ENCODE measurements at regions not wholly inside any gene's neighbourhood (a gene's known extent, or its start where the extent isn't known, plus 50 kb on each side); places are given as distances from the start of the nearest gene placed in this dataset.

GRCh38 chr7:145692237-145692950, 424.2 kb upstream of the CNTNAP2 start:
- no peak for TF ChIP-seq CTCF (IDR thresholded peaks at IDR 0.05)
- Histone ChIP-seq H3K27ac (peak overlapping the region in 3 of 10 donors; percentile 12 to 22 (median 19)), H3K9me3 (peaks cover 0 to 32% (median 0%) of the 10 kb centered on the region in 11 donors), H3K27me3 (no peaks in the 10 kb centered on the region), H3K4me3 (no peak overlapping the region), H3K36me3 (no peaks in the 10 kb centered on the region), H3K4me1 (no peaks in the 10 kb centered on the region)
- 33 to 35% methylated on average over 3 of the region's 3 CpGs for WGBS, 2 donors
- intact Hi-C loops (cut with DNase I): no loop called here
- peak in 1 of 2 donors; percentile 21 for DNase-seq
- ATAC-seq: peak in 7 of 8 donors; percentile 24 to 93 (median 51)

GRCh38 chr7:145691377-145691914, 425.2 kb upstream of the CNTNAP2 start:
- DNase-seq: no peak
- intact Hi-C loops (cut with DNase I): no loop called here
- TF ChIP-seq CTCF (IDR thresholded peaks at IDR 0.05): no peak
- Histone ChIP-seq H3K4me3 (no peak overlapping the region), H3K4me1 (no peaks in the 10 kb centered on the region), H3K9me3 (peaks cover 0 to 34% (median 0%) of the 10 kb centered on the region in 11 donors), H3K27ac (no peak overlapping the region), H3K36me3 (no peaks in the 10 kb centered on the region), H3K27me3 (no peaks in the 10 kb centered on the region)
- peak in 1 of 8 donors; percentile 62 for ATAC-seq
- WGBS, 2 donors: 51 to 53% methylated on average over 5 of the region's 5 CpGs

GRCh38 chr7:145681646-145682045, 435.0 kb upstream of the CNTNAP2 start:
- Histone ChIP-seq H3K4me3 (no peak overlapping the region), H3K36me3 (no peaks in the 10 kb centered on the region), H3K27me3 (no peaks in the 10 kb centered on the region), H3K9me3 (peaks cover 0 to 7% (median 0%) of the 10 kb centered on the region in 11 donors), H3K4me1 (no peaks in the 10 kb centered on the region), H3K27ac (no peak overlapping the region)
- no peak for ATAC-seq
- TF ChIP-seq CTCF (IDR thresholded peaks at IDR 0.05): no peak
- 67 to 77% methylated on average over 3 of the region's 3 CpGs for WGBS, 2 donors
- intact Hi-C loops (cut with DNase I): no loop called here
- DNase-seq: no peak

GRCh38 chr7:145681159-145681558, 435.4 kb upstream of the CNTNAP2 start:
- peak in 1 of 8 donors; percentile 47 for ATAC-seq
- DNase-seq: no peak
- peak overlapping the region in 2 of 10 donors; percentile 25 to 49 for H3K27ac ChIP-seq
- intact Hi-C loops (cut with DNase I): no loop called here
- no peak for TF ChIP-seq CTCF (IDR thresholded peaks at IDR 0.05)
- no peaks in the 10 kb centered on the region for H3K4me1 ChIP-seq
- peak overlapping the region in 5 of 10 donors; percentile 8 to 47 (median 25) for H3K4me3 ChIP-seq
- H3K36me3 ChIP-seq: no peaks in the 10 kb centered on the region
- H3K9me3 ChIP-seq: peaks cover 0 to 7% (median 0%) of the 10 kb centered on the region in 11 donors
- H3K27me3 ChIP-seq: no peaks in the 10 kb centered on the region

All from heart right ventricle (tissue), 16 donors.